ENCODE measurements at regions not wholly inside any gene's neighbourhood (a gene's known extent, or its start where the extent isn't known, plus 50 kb on each side); places are given as distances from the start of the nearest gene placed in this dataset.
"Not testable (repeated sequence)": the region's sequence is repeated elsewhere in the genome, so short reads cannot be mapped to it uniquely, and the experiment has no call there.

DNA sequence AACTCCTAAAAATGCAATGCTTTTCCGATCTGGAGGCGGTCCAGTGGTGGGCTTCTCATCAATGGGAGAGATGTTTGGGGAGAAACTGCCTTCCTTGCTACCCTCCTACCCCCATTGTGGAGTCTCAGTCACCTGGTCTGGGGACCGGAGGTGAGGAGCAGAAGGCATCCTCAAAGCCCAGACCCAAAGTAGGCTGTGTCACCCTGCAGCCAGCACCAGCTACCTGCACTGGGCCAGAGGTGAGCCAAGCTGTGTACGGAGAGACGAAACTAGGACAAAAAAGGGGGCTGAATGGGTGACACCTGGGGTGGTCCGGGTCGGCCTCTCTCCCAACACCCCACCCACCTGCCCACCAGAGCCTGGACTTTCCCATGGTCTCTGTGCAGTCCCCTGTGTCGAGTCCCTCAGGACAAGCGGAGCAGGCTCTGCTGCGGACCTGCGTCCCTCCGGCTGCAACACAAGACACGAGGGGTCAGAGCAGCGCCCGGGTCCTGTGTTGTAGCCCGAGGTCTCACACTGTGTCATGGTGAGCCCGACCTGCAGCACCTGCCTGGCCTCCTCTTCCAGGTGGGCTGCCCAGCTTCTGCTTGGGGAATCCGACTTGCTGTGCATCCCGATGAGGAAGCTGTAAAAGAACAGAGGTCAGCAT lies 68.0 kb upstream of the RMP24 start:
- intact Hi-C loops (cut with DNase I): no loop called here
- no peak overlapping the region for H3K27ac ChIP-seq
- H3K4me3 ChIP-seq: no peak overlapping the region
- H3K9me3 ChIP-seq: no peaks in the 10 kb centered on the region
- peak in 1 of 2 donors; percentile 83 for DNase-seq (ENCODE audit: extremely low spot score in 2 of 2)
- H3K36me3 ChIP-seq: no peaks in the 10 kb centered on the region
- TF ChIP-seq, protein P1, sequence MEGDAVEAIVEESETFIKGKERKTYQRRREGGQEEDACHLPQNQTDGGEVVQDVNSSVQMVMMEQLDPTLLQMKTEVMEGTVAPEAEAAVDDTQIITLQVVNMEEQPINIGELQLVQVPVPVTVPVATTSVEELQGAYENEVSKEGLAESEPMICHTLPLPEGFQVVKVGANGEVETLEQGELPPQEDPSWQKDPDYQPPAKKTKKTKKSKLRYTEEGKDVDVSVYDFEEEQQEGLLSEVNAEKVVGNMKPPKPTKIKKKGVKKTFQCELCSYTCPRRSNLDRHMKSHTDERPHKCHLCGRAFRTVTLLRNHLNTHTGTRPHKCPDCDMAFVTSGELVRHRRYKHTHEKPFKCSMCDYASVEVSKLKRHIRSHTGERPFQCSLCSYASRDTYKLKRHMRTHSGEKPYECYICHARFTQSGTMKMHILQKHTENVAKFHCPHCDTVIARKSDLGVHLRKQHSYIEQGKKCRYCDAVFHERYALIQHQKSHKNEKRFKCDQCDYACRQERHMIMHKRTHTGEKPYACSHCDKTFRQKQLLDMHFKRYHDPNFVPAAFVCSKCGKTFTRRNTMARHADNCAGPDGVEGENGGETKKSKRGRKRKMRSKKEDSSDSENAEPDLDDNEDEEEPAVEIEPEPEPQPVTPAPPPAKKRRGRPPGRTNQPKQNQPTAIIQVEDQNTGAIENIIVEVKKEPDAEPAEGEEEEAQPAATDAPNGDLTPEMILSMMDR (IDR thresholded peaks at IDR 0.05): no peak
- TF ChIP-seq POLR2A (IDR thresholded peaks at IDR 0.05) (no peak), POLR2AphosphoS5 (IDR thresholded peaks at IDR 0.05; ENCODE audit: insufficient read depth in 1 of 2, low read depth in 1 of 2) (no peak)
- H3K27me3 ChIP-seq: no peaks in the 10 kb centered on the region
- no peaks in the 10 kb centered on the region for H3K4me1 ChIP-seq

DNA sequence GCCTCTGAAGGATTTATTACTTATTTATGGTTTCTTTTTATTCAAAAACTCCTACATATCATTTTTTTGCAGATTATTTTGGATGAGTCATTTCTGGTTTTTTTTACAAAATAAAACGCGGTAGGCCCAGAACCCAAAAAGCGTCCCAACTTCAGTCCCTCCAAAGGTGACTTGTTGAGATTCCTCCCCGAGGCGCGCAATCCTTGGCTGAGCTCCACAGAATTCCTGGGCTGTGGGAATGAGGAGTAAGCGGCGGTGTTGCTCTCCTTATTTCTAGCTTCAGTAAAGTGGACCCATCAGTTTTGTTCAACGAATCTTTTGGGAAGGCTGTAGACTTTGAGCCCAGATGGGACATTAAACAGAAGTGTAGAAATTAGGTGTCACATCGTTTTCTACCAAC lies 67.0 kb upstream of the RMP24 start:
- H3K27me3 ChIP-seq: no peaks in the 10 kb centered on the region
- no peak overlapping the region for H3K27ac ChIP-seq
- no peak for DNase-seq (ENCODE audit: extremely low spot score in 2 of 2)
- no peak for TF ChIP-seq POLR2A (IDR thresholded peaks at IDR 0.05)
- TF ChIP-seq POLR2AphosphoS5 (IDR thresholded peaks at IDR 0.05; ENCODE audit: insufficient read depth in 1 of 2, low read depth in 1 of 2): no peak
- TF ChIP-seq, protein P1 (IDR thresholded peaks at IDR 0.05): no peak
- no peaks in the 10 kb centered on the region for H3K9me3 ChIP-seq
- intact Hi-C loops (cut with DNase I): no loop called here
- H3K4me1 ChIP-seq: no peaks in the 10 kb centered on the region
- H3K4me3 ChIP-seq: no peak overlapping the region
- no peaks in the 10 kb centered on the region for H3K36me3 ChIP-seq

GRCh38 chr18:35906291-35906690 lies 66.2 kb upstream of the RMP24 start:
- H3K27me3 ChIP-seq; intact Hi-C loops (cut with DNase I); H3K4me1 ChIP-seq; H3K4me3 ChIP-seq; H3K36me3 ChIP-seq; H3K27ac ChIP-seq; DNase-seq (ENCODE audit: extremely low spot score in 2 of 2); H3K9me3 ChIP-seq: not testable (repeated sequence)

- Histone ChIP-seq H3K4me1 (no peaks in the 10 kb centered on the region), H3K9me3 (no peaks in the 10 kb centered on the region), H3K27me3 (no peaks in the 10 kb centered on the region), H3K4me3 (no peak overlapping the region), H3K27ac (no peak overlapping the region), H3K36me3 (no peaks in the 10 kb centered on the region)
- DNase-seq (ENCODE audit: extremely low spot score in 2 of 2): no peak
- TF ChIP-seq POLR2AphosphoS5 (IDR thresholded peaks at IDR 0.05; ENCODE audit: insufficient read depth in 1 of 2, low read depth in 1 of 2): no peak
- no peak for TF ChIP-seq POLR2A (IDR thresholded peaks at IDR 0.05)
- TF ChIP-seq, protein P1 (IDR thresholded peaks at IDR 0.05): no peak
- intact Hi-C loops (cut with DNase I): no loop called here
Measured at GRCh38 chr18:35910327-35910726, 62.2 kb upstream of the RMP24 start.

- Histone ChIP-seq H3K27ac (no peak overlapping the region), H3K4me3 (no peak overlapping the region), H3K27me3 (no peaks in the 10 kb centered on the region), H3K4me1 (no peaks in the 10 kb centered on the region), H3K9me3 (no peaks in the 10 kb centered on the region), H3K36me3 (no peaks in the 10 kb centered on the region)
- no peak for DNase-seq (ENCODE audit: extremely low spot score in 2 of 2)
- intact Hi-C loops (cut with DNase I): no loop called here
- TF ChIP-seq POLR2AphosphoS5 (IDR thresholded peaks at IDR 0.05; ENCODE audit: insufficient read depth in 1 of 2, low read depth in 1 of 2): no peak
- TF ChIP-seq, protein P1 (IDR thresholded peaks at IDR 0.05): no peak
- no peak for TF ChIP-seq POLR2A (IDR thresholded peaks at IDR 0.05)
Measured at GRCh38 chr18:35912332-35912731, 60.1 kb upstream of the RMP24 start.

Data from vagina (tissue), 2 donors.